Endothelial cell of umbilical vein (primary cell): ENCODE measurements at regions not wholly inside any gene's neighbourhood (a gene's known extent, or its start where the extent isn't known, plus 50 kb on each side); places are given as distances from the start of the nearest gene placed in this dataset.

Experiments used
- BruUV-seq: library from RNA; stranded (reverse); fragments of 400-500 nt; replicated peaks from 2 replicates; lab custom pipeline; 2021; lab: Mats Ljungman, UMichigan
- CTCF ChIA-PET: fragments of 300-600, 350-600 bp; sonication (Branson Sonifier 250); formaldehyde crosslinking; loops from one replicate; lab custom pipeline; 2021; ENCODE audit warnings: antibody characterized with exemption, inconsistent platforms; lab: Charles Lee
- POLR2A ChIA-PET: fragments of 300-600, 350-600 bp; sonication (Branson Sonifier 250); formaldehyde crosslinking; loops from one replicate; lab custom pipeline; 2021; ENCODE audit warnings: antibody characterized with exemption, inconsistent platforms; lab: Charles Lee
- DNase-seq: peaks from one replicate; pipeline ENCODE4 v3.0.0-alpha.2; 2011; ENCODE audit warnings: low read depth, low spot score
- FAIRE-seq: peaks from 2 replicates; lab custom pipeline; 2011; peaks lifted over from hg19 to GRCh38; lab: Jason Lieb, UNC
- H2AFZ ChIP-seq: 2 replicates; pipeline ENCODE4 v1.6.0; 2012; ENCODE audit warnings: low read depth, low read length, control low read depth, inconsistent platforms
- H3K27ac ChIP-seq: 2 replicates; pipeline ENCODE4 v1.5.1; 2011; ENCODE audit warnings: low read depth, mild to moderate bottlenecking, control low read depth, low read length, moderate library complexity; ENCODE audit not compliant: insufficient read depth
- H3K27me3 ChIP-seq, 2 experiments: 2 replicates each; pipeline versions ENCODE4 v1.6.0 to v1.6.1; 2011; ENCODE audit warnings: low read length in 2 of 2, mixed read lengths in 1 of 2; ENCODE audit not compliant: control insufficient read depth in 2 of 2, insufficient read depth in 2 of 2
- H3K36me3 ChIP-seq, 2 experiments: 2 replicates in 1 of 2; 3 replicates in 1 of 2; pipeline ENCODE4 v1.5.1; 2011; ENCODE audit warnings: low read length in 2 of 2, mild to moderate bottlenecking in 1 of 2, moderate library complexity in 1 of 2; ENCODE audit not compliant: control insufficient read depth in 2 of 2, insufficient read depth in 2 of 2; ENCODE audit errors: extremely low read depth in 1 of 2
- H3K4me1 ChIP-seq: 3 replicates; pipeline ENCODE4 v1.5.1; 2011; ENCODE audit warnings: mild to moderate bottlenecking, low read length; ENCODE audit not compliant: control insufficient read depth, insufficient read depth; ENCODE audit errors: extremely low read depth
- H3K4me2 ChIP-seq: 2 replicates; pipeline ENCODE4 v1.6.1; 2011; ENCODE audit warnings: low read length, control low read depth, mixed read lengths; ENCODE audit not compliant: insufficient read depth
- H3K4me3 ChIP-seq, 3 experiments: fragments of 200-600 bp in 1 of 3; sonication (generic), shearing (Covaris generic) in 1 of 3; replicated peaks in 1 of 3; 2 replicates each; pipeline ENCODE4 v1.5.1; 2011 to 2016; ENCODE audit warnings: control low read depth in 3 of 3, low read length in 3 of 3, mild to moderate bottlenecking in 2 of 3, inconsistent platforms in 1 of 3, low read depth in 1 of 3, moderate library complexity in 1 of 3; ENCODE audit not compliant: insufficient read depth in 1 of 3
- H3K79me2 ChIP-seq: 2 replicates; pipeline ENCODE4 v1.6.0; 2012; ENCODE audit warnings: low read length, inconsistent platforms; ENCODE audit not compliant: control insufficient read depth, insufficient read depth
- H3K9ac ChIP-seq: replicated peaks from 2 replicates; pipeline ENCODE3; 2011; ENCODE audit warnings: low read length, control low read depth; ENCODE audit not compliant: insufficient read depth; ENCODE audit errors: extremely low read depth
- H3K9me1 ChIP-seq: replicated peaks from 3 replicates; pipeline ENCODE4 v1.6.0; 2011; ENCODE audit warnings: mild to moderate bottlenecking, low read length; ENCODE audit not compliant: control insufficient read depth, insufficient read depth; ENCODE audit errors: extremely low read depth
- H3K9me3 ChIP-seq: replicated peaks from 2 replicates; pipeline ENCODE4 v1.5.1; 2012; ENCODE audit warnings: low read length, inconsistent platforms; ENCODE audit not compliant: control insufficient read depth, insufficient read depth
- H4K20me1 ChIP-seq: replicated peaks from 2 replicates; pipeline ENCODE3; 2011; ENCODE audit warnings: mild to moderate bottlenecking, low read length; ENCODE audit not compliant: control insufficient read depth, insufficient read depth; ENCODE audit errors: extremely low read depth
- CTCF ChIP-seq, 2 donors: IDR thresholded peaks; 1 replicate in 1 of 2; 2 replicates in 1 of 2; pipeline ENCODE4 v1.5.1; 2011; ENCODE audit warnings: low read length in 2 of 2, mild to moderate bottlenecking in 2 of 2, moderate library complexity in 2 of 2, control low read depth in 1 of 2, inconsistent platforms in 1 of 2, low read depth in 1 of 2; ENCODE audit not compliant: insufficient read depth in 1 of 2; ENCODE audit errors: extremely low read depth in 1 of 2
- EZH2 ChIP-seq: IDR thresholded peaks from 2 replicates; pipeline ENCODE4 v1.6.1; 2012; ENCODE audit warnings: borderline replicate concordance, low read depth, mild to moderate bottlenecking, moderate library complexity, low read length, inconsistent platforms; ENCODE audit not compliant: severe bottlenecking
- FOS ChIP-seq: IDR thresholded peaks from 2 replicates; pipeline ENCODE4 v1.6.1; 2011; ENCODE audit warnings: mild to moderate bottlenecking, low read length, moderate library complexity, borderline replicate concordance; ENCODE audit not compliant: insufficient read depth
- GATA2 ChIP-seq: IDR thresholded peaks from 2 replicates; pipeline ENCODE4 v1.7.0; 2011; ENCODE audit warnings: low read depth, mild to moderate bottlenecking, moderate library complexity, mixed read lengths, low read length; ENCODE audit not compliant: insufficient read length, insufficient read depth
- JUN ChIP-seq: IDR thresholded peaks from 2 replicates; pipeline ENCODE4 v1.6.1; 2011; ENCODE audit warnings: borderline replicate concordance, low read depth; ENCODE audit not compliant: insufficient read length, insufficient read depth
- MAX ChIP-seq: IDR thresholded peaks from 2 replicates; pipeline ENCODE4 v1.6.1; 2011; ENCODE audit not compliant: insufficient read depth, insufficient read length
- MYC ChIP-seq: IDR thresholded peaks from one replicate; pipeline ENCODE4 v1.6.1; 2011; ENCODE audit warnings: mild to moderate bottlenecking, low read depth, low read length
- POLR2A ChIP-seq: IDR thresholded peaks from 2 replicates; pipeline ENCODE4 v1.6.1; 2012; ENCODE audit warnings: low read depth, mild to moderate bottlenecking, control low read depth, low read length
- POLR2AphosphoS5 ChIP-seq: IDR thresholded peaks from 2 replicates; pipeline ENCODE4 v1.6.1; 2012; ENCODE audit warnings: low read depth, mild to moderate bottlenecking, control low read depth, low read length, moderate library complexity; ENCODE audit not compliant: insufficient read depth
- dilution Hi-C: fragments of 300-500 bp; cut with MboI; formaldehyde crosslinking; loops from one replicate; pipeline ENCODE4 v1.15.0; 2019; ENCODE audit warnings: low sequenced_read_pairs; ENCODE audit not compliant: extremely low pct_ligation_motif_present
- intact Hi-C: fragments of 100-400 bp; cut with micrococcal nuclease; formaldehyde crosslinking; loops from one replicate; pipeline ENCODE4 v1.10.0; 2022

- H3K27ac ChIP-seq: no peak overlapping the region
- H3K36me3 ChIP-seq: no peaks in the 10 kb centered on the region
- FAIRE-seq (no peak), DNase-seq (no peak)
- peaks cover 3% of the 10 kb centered on the region for H3K9me3 ChIP-seq
- no peak overlapping the region for H3K4me3 ChIP-seq
- H3K27me3 ChIP-seq: no peaks in the 10 kb centered on the region
- no peaks in the 10 kb centered on the region for H3K79me2 ChIP-seq
- intact Hi-C loops: no loop called here
- H3K4me1 ChIP-seq: no peaks in the 10 kb centered on the region
- no TSS peak for BruUV-seq
- TF ChIP-seq MAX (no peak), CTCF (IDR thresholded peaks at IDR 0.05; ENCODE audit: extremely low read depth in 1 of 2, insufficient read depth in 1 of 2, low read depth in 1 of 2, low read length in 2 of 2) (no peak)
- H2AFZ ChIP-seq: no peak overlapping the region
- H3K4me2 ChIP-seq: no peak overlapping the region
- ChIA-PET CTCF (no interaction called here), POLR2A (no interaction called here)
- no peak overlapping the region for H3K9ac ChIP-seq
- dilution Hi-C loops: no loop called here
- no peaks in the 10 kb centered on the region for H3K9me1 ChIP-seq
- no peaks in the 10 kb centered on the region for H4K20me1 ChIP-seq
Measured at GRCh38 chr2:126389446-126389845, 266.5 kb upstream of the GYPC start.

GRCh38 chr2:126392889-126393288 is 263.1 kb upstream of the GYPC start:
- FAIRE-seq: no peak
- DNase-seq: no peak
- Histone ChIP-seq H2AFZ (no peak overlapping the region), H3K4me3 (no peak overlapping the region), H3K4me1 (no peaks in the 10 kb centered on the region), H4K20me1 (no peaks in the 10 kb centered on the region), H3K9ac (no peak overlapping the region), H3K9me1 (no peaks in the 10 kb centered on the region), H3K27ac (no peak overlapping the region), H3K79me2 (no peaks in the 10 kb centered on the region), H3K27me3 (no peaks in the 10 kb centered on the region), H3K36me3 (no peaks in the 10 kb centered on the region), H3K4me2 (no peak overlapping the region), H3K9me3 (peaks cover 3% of the 10 kb centered on the region)
- ChIA-PET POLR2A (no interaction called here), CTCF (no interaction called here)
- TF ChIP-seq EZH2: no peak
- no peak for TF ChIP-seq POLR2A
- no peak for TF ChIP-seq JUN
- TF ChIP-seq MYC: no peak
- TF ChIP-seq MAX: no peak
- no peak for TF ChIP-seq FOS
- TF ChIP-seq GATA2: no peak
- TF ChIP-seq POLR2AphosphoS5: no peak
- no peak for TF ChIP-seq CTCF (IDR thresholded peaks at IDR 0.05; ENCODE audit: extremely low read depth in 1 of 2, insufficient read depth in 1 of 2, low read depth in 1 of 2, low read length in 2 of 2)
- no TSS peak for BruUV-seq
- intact Hi-C loops: no loop called here
- dilution Hi-C loops: no loop called here
